Neural progenitor cell (in vitro differentiated cells): ENCODE measurements at regions not wholly inside any gene's neighbourhood (a gene's known extent, or its start where the extent isn't known, plus 50 kb on each side); places are given as distances from the start of the nearest gene placed in this dataset.

Experiments
- CTCF ChIP-seq: fragments of 200-600 bp; sonication (generic); IDR thresholded peaks from 2 replicates; pipeline ENCODE4 v1.5.1; 2017; ENCODE audit warnings: antibody characterized with exemption, mild to moderate bottlenecking
- EZH2 ChIP-seq: fragments of 200-600 bp; sonication (generic); IDR thresholded peaks from 2 replicates; pipeline ENCODE4 v1.6.1; 2017; ENCODE audit warnings: antibody characterized with exemption, mild to moderate bottlenecking, moderate library complexity

DNA sequence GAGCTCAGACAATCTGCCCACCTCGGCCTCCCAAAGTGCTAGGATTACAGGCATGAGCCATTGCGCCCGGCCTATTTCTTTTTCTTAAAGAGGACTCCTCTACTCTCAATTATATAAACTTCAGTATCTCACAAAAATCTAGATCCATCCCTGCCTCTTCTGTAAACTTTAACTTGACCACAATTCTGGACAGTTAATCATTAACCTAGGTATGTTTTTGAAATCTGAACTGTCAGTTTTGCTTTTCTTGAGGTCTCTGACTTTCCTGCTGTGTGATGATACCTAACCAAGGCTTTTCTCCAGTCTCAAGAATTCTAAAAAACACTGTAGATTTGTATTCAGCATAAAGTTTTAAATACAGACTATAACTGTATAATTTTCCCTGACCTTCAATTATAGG, 388.2 kb upstream of the SYNCRIP start:
- TF ChIP-seq CTCF (no peak), EZH2 (no peak)
